NCI-H446 treated with DMSO at 0.1 percent for 48 hours (cell line): ENCODE measurements at regions not wholly inside any gene's neighbourhood (a gene's known extent, or its start where the extent isn't known, plus 50 kb on each side); places are given as distances from the start of the nearest gene placed in this dataset.

Source experiments
- DNase-seq: peaks from one replicate; lab custom pipeline; 2025; lab: John Stamatoyannopoulos, UW

- no peak for DNase-seq
These were observed 256.5 kb downstream of the SHQ1 start for GRCh38 chr3:72591522-72592421.

GRCh38 chr3:72590732-72591221, 257.5 kb downstream of the SHQ1 start:
- DNase-seq: no peak

- no peak for DNase-seq
These were observed 261.0 kb downstream of the SHQ1 start for GRCh38 chr3:72587282-72587681.

GRCh38 chr3:72586694-72587093, 261.6 kb downstream of the SHQ1 start:
- no peak for DNase-seq

GRCh38 chr3:72585966-72586365, 262.3 kb downstream of the SHQ1 start:
- DNase-seq: no peak

DNA sequence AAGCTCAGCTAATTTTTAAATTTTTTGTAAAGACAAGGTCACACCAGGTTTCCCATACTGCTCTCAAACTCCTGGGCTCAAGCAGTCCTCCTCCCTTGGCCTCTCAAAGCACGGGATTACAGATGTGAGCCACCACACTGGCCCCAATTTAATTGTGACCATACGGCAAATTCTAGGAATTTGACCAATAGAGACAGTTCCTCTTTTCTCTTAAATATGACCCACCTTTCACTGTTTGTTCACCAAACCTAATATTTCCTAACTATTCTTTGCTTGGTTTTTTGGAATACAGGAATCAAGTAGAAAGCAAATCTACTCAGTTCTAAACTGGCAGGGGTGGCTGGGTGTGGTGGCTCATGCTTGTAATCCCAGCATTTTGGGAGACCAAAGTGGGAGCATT, 264.0 kb downstream of the SHQ1 start:
- no peak for DNase-seq

DNA sequence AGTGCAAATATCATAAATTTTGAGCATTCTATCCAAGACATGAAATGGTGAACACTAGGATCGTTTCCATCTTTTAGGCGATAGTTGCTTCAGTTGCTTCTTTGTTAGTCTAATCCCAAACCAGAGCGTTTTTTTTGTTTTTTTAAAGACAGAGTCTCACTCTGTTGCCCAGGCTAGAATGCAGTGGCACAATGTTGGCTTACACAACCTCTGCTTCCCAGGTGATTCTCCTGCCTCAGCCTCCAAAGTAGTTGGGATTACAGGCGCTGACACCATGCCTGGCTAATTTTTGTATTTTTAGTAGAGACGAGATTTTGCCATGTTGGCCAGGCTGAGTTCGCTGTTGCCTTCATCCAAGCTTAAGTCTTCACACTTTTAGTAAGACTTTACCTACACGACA, 265.3 kb downstream of the SHQ1 start:
- no peak for DNase-seq

GRCh38 chr3:72582211-72582878, 265.9 kb downstream of the SHQ1 start:
- no peak for DNase-seq

DNA sequence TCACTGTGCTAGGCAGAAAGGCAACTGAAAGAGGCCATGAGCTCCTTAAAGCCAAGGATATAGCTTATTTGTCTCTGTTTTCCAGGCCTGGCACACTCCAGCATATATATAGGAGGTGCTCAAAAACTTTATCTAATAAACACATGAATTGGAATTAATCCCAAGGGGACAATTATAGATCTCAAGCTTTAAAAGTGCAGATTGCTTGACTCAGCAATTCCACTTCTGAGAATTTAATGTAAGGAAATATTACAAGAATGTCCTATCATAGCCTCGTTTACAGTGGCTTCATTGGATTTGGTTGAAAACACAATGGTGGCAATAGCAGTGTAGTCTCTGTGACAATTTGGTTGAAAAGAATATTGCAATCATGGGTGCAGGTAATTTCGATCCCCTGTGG, 267.3 kb downstream of the SHQ1 start:
- DNase-seq: no peak

- DNase-seq: no peak
These were observed 267.9 kb downstream of the SHQ1 start for GRCh38 chr3:72580246-72580756.

GRCh38 chr3:72579581-72580245, 268.5 kb downstream of the SHQ1 start:
- no peak for DNase-seq

DNA sequence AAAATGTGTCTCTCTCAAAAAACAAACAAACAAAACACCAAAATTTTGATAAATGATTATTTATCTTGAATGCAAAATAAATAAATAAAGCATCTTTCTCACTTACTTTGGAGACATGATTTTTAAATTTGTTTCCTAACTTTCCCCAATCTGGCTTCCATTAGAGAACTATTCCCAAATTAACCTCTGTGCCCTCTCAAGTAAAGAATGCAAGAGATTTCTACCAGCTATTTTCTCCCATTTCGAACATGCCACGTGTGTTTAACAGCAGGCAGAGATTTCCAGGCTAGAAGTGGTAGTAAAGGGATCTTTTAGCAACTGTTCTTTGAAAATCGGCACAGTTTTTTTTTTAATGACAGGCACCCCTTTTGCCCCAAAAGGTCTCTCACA, 269.1 kb downstream of the SHQ1 start:
- DNase-seq: no peak

DNA sequence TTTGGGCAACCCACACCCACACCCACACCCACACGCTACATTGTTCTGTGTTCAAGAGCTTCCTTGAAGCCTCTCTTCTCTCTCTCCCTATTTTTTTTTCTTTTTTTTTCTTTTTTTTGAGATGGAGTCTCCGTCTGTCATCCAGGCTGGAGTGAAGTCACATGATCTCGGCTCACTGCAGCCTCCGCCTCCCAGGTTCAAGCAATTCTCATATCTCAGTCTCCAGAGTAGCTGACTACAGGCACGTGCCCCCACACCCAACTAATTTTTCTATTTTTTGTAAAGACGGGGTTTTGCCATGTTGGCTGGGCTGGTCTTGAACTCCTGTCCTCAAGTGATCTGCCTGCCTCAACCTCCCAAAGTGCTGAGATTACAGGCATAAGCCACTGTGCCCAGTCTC, 271.1 kb downstream of the SHQ1 start:
- DNase-seq: no peak

DNA sequence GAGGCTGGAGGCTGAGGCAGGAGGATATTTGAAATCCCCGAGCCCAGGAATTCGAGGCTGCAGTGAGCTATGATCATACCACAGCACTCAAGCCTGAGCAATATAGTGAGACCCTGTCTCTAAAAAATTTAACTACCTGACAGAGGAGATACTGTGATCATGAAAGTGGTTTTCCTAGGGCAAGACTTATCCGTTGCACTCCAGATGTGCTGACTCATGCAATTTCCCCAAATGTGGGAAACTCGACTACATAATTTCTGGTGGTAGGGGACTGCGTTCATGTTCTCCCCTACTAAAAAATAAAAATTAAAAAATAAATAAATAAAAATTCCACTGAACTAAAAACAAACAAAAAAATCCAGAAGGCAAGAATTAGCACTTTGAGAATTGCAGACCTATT, 271.7 kb downstream of the SHQ1 start:
- no peak for DNase-seq

- no peak for DNase-seq
These were observed 274.1 kb downstream of the SHQ1 start for GRCh38 chr3:72574144-72574543.

GRCh38 chr3:72573051-72573450, 275.2 kb downstream of the SHQ1 start:
- no peak for DNase-seq

DNA sequence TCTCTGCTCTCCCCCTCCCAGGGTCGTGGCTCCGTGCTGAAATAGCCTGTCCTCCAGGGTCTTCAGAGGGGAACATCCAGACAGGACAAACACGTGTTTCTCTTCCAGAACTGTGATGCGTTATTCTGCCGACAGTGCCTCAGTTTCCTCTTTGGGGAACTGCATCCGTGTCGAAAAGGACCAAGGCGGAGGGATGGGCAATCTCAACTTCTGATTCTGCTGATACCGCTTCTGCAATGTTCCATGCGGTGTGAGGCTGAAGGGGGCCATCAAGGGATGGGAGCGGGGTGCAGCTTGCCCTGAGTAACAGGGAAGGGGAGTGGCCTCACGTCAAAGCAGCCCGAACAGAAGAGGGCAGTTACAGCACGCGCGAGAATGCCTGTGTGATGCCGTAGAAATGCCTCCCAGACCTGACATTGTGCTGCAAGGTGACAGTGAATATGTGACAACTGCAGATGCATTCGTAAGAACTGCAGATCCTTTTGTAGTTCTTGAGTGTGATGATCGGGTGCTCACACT, 275.7 kb downstream of the SHQ1 start:
- no peak for DNase-seq

GRCh38 chr3:72571638-72572114, 276.6 kb downstream of the SHQ1 start:
- DNase-seq: no peak

GRCh38 chr3:72571052-72571451, 277.2 kb downstream of the SHQ1 start:
- DNase-seq: no peak

DNA sequence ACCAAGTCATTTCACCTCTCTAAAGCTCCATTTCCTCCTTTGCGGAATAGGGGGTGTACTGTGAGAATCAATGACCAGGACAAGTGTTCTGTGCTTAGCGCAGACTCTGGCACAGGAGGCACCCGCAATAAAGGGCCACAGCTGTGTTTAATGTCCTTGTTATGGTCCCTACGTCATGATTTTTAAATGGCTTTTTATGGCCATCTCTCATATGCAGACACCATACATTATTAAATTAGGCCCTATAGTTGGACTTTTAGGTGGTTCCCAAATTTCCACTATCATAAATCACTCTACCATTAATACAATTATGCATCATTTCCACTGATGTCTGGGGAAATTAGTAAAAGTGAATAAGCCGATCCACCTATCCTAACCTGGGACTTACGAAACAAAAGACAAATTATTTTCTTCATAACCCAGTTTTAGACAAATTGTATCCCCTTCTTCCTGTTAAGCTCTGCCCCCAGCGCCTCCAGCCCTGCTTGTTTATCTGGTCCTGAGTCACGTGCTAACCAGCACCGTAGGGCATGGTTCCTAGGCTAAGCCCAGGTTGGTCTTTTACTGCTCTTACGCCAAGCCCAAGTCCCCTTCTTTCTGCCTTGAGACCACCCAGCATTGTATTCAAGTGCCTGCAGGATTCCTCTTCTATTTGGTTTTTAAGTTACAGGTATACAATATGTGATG, 278.3 kb downstream of the SHQ1 start:
- DNase-seq: no peak

DNA sequence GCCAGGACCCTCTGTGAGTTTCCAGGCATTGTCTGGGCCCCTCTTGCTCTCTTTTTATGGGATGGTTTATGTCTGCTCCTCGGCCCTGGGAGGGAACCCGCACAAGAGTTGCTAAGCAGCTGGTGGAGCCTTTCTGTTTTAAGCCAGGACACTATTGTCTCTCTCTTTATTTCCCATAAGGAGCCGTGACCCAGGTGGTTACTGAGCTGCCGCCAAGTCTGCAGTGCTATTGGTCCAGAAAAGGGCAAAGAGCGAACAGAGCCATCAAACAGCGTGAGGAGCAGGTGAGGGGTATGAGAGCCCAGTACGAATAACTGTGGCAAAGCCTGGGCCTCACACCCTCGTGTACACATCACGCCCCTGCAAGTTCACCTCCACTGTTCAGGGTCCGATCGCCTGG, 280.2 kb downstream of the SHQ1 start:
- no peak for DNase-seq

DNA sequence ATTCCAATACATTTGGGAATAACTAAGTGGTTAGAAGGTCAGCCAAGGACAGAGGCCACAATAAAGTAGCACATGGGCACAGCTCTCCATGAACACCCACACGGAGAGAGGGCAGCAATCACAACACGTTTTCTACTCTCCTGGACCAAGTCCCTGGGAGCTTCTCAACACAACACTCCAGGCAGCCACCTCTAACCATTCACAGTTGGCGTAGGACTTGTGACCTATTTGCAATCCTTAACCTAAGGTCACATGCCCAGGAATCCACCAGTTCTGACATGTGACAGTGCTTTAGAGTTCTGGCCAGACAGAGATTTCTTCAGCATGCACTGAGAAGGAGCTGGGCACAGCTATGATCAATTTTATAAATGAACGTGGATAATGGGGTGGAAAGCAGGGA, 280.8 kb downstream of the SHQ1 start:
- no peak for DNase-seq
